ENCODE measurements at regions not wholly inside any gene's neighbourhood (a gene's known extent, or its start where the extent isn't known, plus 50 kb on each side); places are given as distances from the start of the nearest gene placed in this dataset.
"Not testable (repeated sequence)": the region's sequence is repeated elsewhere in the genome, so short reads cannot be mapped to it uniquely, and the experiment has no call there.

DNA sequence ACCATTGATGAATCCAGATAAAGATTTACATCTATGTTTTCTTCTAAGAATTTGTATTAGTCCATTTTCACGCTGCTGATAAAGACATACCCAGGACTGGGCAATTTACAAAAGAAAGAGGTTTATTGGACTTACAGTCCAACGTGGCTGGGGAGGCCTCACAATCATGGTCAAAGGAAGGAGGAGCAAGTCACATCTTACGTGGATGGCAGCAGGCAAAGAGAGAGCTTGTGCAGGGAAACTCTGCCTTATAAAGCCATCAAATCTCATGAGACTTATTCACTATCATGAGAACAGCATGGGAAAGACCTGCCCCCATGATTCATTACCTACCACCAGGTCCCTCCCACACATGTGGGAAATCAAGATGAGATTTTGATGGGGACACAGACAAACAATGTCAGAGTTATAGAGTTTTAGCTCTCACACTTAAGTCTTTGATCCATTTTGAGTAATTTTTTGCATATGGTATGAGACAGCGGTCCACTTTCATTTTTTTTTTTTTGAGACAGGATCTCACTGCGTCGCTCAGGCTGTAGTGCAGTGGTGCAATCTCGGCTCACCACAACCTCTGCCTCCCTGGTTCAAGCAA, 53.5 kb upstream of the JADE2 start:
- H3K27me3 ChIP-seq (ENCODE audit: control insufficient read depth in 1 of 2, insufficient read depth in 2 of 2, low read length in 2 of 2); H3K36me3 ChIP-seq (ENCODE audit: control insufficient read depth in 2 of 2, insufficient read depth in 2 of 2, low read length in 2 of 2); H3K27ac ChIP-seq (ENCODE audit: low read length); H3K9ac ChIP-seq (ENCODE audit: low read length in 2 of 2); H3K4me1 ChIP-seq (ENCODE audit: control insufficient read depth, insufficient read depth, low read length); H3K9me3 ChIP-seq (ENCODE audit: control insufficient read depth in 2 of 2, low read length in 2 of 2); H3K4me3 ChIP-seq (ENCODE audit: low read length in 2 of 2): not testable (repeated sequence)

DNA sequence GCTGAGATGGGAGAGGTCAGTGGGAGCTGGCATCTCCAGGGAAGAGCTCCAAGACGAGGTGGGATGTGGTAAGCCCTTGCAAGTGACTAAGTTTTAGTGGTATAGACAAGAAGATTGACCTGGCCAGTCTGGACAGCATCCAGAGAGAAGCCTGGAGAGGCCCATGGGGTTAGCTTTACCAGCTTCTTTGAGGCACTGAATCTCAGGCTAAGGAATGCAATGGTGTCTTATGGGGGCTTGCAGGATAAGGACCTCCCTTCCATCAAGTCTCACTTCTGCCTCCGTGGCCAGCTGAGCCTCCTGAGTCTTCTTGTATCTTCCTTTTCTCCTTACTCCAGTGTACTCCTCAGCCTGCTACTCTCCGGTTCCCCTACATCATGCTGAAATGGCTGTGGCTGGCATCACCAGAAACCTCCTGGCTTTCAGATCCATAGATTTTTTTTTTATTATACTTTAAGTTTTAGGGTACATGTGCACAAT, 56.5 kb upstream of the JADE2 start:
- Histone ChIP-seq H3K9ac (ENCODE audit: low read length in 2 of 2) (no peak overlapping the region), H3K36me3 (ENCODE audit: control insufficient read depth in 2 of 2, insufficient read depth in 2 of 2, low read length in 2 of 2) (no peaks in the 10 kb centered on the region), H3K4me1 (ENCODE audit: control insufficient read depth, insufficient read depth, low read length) (peaks cover 21% of the 10 kb centered on the region), H3K4me3 (ENCODE audit: low read length in 2 of 2) (no peak overlapping the region), H3K27me3 (ENCODE audit: control insufficient read depth in 1 of 2, insufficient read depth in 2 of 2, low read length in 2 of 2) (no peaks in the 10 kb centered on the region), H3K9me3 (ENCODE audit: control insufficient read depth in 2 of 2, low read length in 2 of 2) (no peaks in the 10 kb centered on the region), H3K27ac (ENCODE audit: low read length) (peak overlapping the region; percentile 24)

DNA sequence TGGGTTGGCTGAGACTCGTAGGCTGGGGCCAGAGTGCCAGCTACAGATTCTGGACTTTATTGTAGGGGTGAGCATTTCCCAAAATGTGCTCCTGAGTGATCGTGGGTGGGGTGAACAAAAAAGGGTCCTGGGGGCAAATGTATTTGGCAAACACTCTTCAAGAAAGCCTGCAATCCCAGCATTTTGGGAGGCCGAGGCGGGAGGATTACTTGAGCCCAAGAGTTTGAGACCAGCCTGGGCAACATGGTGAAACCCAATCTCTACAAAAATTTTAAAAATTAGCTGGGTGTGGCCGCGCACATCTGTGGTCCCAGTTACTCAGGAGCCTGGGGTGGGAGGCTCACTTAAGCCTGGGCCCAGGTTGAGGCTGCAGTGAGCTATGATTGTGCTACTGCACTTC, 55.5 kb upstream of the CDKN2AIPNL start:
- Histone ChIP-seq H3K36me3 (ENCODE audit: control insufficient read depth in 2 of 2, insufficient read depth in 2 of 2, low read length in 2 of 2) (no peaks in the 10 kb centered on the region), H3K27ac (ENCODE audit: low read length) (peak overlapping the region; percentile 97), H3K9me3 (ENCODE audit: control insufficient read depth in 2 of 2, low read length in 2 of 2) (no peaks in the 10 kb centered on the region), H3K27me3 (ENCODE audit: control insufficient read depth in 1 of 2, insufficient read depth in 2 of 2, low read length in 2 of 2) (no peaks in the 10 kb centered on the region), H3K4me1 (ENCODE audit: control insufficient read depth, insufficient read depth, low read length) (peaks cover 21% of the 10 kb centered on the region), H3K4me3 (ENCODE audit: low read length in 2 of 2) (peak overlapping the region; percentile 71 to 77), H3K9ac (ENCODE audit: low read length in 2 of 2) (peak overlapping the region; percentile 55 to 87)

DNA sequence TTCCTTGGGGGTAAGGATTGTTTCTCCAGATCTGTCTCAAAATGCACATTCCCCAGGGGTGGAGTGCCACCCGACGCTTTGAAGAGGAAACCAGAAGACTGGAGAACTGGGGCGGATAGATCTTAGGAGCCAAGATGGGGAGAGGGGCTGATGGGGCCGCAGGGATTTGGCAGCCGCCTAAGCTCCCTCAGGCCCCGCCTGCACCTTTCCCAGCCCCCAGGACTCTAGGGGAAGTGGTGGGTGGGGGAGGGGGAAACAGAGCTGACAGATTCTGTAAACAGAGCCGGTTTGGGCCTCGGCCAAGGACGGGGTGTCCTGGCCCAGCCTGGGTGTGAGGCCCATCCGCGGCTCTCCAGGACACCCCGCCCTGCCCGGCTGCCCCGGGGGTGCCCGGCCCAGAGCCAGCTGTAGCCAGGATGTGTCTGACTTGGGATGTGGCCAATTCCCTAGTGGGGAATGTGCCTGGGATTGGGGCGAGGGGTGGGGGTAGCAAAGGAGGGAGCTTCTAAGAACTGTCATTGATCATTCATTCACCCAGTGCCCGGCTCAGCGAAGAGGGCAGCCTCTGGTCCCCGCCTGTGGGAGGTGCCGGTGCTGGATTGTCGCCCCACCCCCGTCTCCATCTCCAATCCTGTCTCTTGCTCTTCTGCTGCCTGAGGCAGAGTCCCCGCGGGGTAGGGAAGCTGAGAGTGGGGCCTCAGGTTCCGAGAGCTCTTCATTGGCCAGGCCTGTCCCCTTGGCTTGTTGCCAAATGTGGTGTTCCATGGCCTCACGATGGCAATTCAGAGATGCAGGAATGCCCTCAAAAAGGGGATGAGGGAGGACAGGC, 54.8 kb upstream of the CDKN2AIPNL start:
- no peaks in the 10 kb centered on the region for H3K36me3 ChIP-seq (ENCODE audit: control insufficient read depth in 2 of 2, insufficient read depth in 2 of 2, low read length in 2 of 2)
- peak overlapping the region; percentile 71 to 77 for H3K4me3 ChIP-seq (ENCODE audit: low read length in 2 of 2)
- H3K4me1 ChIP-seq (ENCODE audit: control insufficient read depth, insufficient read depth, low read length): peaks cover 21% of the 10 kb centered on the region
- H3K9ac ChIP-seq (ENCODE audit: low read length in 2 of 2): peak overlapping the region; percentile 87 to 90
- H3K27ac ChIP-seq (ENCODE audit: low read length): peak overlapping the region; percentile 97
- no peaks in the 10 kb centered on the region for H3K27me3 ChIP-seq (ENCODE audit: control insufficient read depth in 1 of 2, insufficient read depth in 2 of 2, low read length in 2 of 2)
- no peaks in the 10 kb centered on the region for H3K9me3 ChIP-seq (ENCODE audit: control insufficient read depth in 2 of 2, low read length in 2 of 2)

DNA sequence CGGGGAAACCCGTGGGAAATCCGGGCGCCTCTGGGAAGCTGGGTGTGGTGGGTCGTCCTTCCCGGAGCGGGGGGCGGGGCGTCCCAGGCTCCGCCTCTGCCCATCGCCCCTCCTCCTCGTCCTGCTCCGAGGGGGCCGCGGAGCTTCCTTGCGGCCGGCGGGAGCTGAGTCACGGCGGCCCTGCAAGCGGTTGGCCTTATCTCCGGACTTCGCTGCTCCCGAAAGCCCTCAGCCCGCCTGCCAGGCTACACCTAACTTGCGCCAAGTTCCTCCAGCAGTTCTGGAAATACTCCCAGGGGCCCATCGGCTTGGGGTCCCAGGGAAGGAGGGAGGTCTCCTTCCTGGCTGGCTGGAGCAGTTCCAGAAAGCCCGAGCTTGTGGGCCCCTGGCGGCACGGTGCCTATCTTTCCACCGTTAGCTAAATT, 54.1 kb upstream of the CDKN2AIPNL start:
- H3K27me3 ChIP-seq (ENCODE audit: control insufficient read depth in 1 of 2, insufficient read depth in 2 of 2, low read length in 2 of 2): no peaks in the 10 kb centered on the region
- H3K9ac ChIP-seq (ENCODE audit: low read length in 2 of 2): peak overlapping the region; percentile 87 to 90
- peak overlapping the region; percentile 71 to 77 for H3K4me3 ChIP-seq (ENCODE audit: low read length in 2 of 2)
- no peaks in the 10 kb centered on the region for H3K36me3 ChIP-seq (ENCODE audit: control insufficient read depth in 2 of 2, insufficient read depth in 2 of 2, low read length in 2 of 2)
- peaks cover 21% of the 10 kb centered on the region for H3K4me1 ChIP-seq (ENCODE audit: control insufficient read depth, insufficient read depth, low read length)
- no peaks in the 10 kb centered on the region for H3K9me3 ChIP-seq (ENCODE audit: control insufficient read depth in 2 of 2, low read length in 2 of 2)
- H3K27ac ChIP-seq (ENCODE audit: low read length): peak overlapping the region; percentile 97

DNA sequence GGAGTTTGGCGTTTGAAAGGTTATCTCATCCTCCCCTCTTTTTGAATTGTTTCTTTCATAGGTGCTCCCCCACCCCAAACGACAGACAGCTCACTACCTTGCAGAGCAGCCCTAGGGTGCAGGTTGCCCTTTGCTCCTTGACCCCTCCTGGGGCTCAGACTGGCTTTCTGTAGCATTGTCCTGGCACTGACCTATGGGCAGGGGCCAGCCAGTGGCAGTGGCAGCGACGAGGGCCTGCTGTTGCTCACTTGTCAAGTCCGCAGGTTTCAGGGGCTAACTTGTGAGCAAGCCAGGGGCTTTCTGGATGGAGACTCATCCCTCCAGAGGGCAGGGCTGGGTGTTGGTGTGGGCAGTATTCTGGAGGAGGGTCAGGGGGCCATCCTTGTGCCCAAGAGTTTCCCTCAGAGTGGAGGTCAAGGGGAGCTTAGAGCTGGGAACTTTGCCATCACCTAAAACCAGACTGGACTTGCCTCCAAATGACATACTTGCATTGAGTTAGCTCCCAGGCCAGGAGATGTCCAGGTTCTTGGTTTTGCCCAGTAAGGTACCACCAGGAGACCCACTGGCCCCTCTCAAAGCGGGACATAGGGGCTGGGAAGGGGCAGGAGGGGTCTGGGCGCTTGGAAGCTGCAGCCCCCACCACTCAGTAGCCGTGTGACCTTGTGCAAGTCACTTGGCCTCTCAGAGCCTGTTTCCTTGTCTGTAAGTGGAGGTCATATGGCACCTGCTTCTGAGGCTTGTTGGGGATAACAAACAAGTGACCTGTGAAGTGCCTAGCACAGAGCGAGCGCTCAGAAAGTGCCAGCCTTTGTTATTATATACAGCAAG, 53.5 kb upstream of the CDKN2AIPNL start:
- Histone ChIP-seq H3K36me3 (ENCODE audit: control insufficient read depth in 2 of 2, insufficient read depth in 2 of 2, low read length in 2 of 2) (no peaks in the 10 kb centered on the region), H3K9ac (ENCODE audit: low read length in 2 of 2) (peak overlapping the region; percentile 64 to 87), H3K4me3 (ENCODE audit: low read length in 2 of 2) (peak overlapping the region; percentile 71 to 77), H3K27me3 (ENCODE audit: control insufficient read depth in 1 of 2, insufficient read depth in 2 of 2, low read length in 2 of 2) (no peaks in the 10 kb centered on the region), H3K27ac (ENCODE audit: low read length) (peak overlapping the region; percentile 97), H3K9me3 (ENCODE audit: control insufficient read depth in 2 of 2, low read length in 2 of 2) (no peaks in the 10 kb centered on the region), H3K4me1 (ENCODE audit: control insufficient read depth, insufficient read depth, low read length) (peaks cover 21% of the 10 kb centered on the region)

DNA sequence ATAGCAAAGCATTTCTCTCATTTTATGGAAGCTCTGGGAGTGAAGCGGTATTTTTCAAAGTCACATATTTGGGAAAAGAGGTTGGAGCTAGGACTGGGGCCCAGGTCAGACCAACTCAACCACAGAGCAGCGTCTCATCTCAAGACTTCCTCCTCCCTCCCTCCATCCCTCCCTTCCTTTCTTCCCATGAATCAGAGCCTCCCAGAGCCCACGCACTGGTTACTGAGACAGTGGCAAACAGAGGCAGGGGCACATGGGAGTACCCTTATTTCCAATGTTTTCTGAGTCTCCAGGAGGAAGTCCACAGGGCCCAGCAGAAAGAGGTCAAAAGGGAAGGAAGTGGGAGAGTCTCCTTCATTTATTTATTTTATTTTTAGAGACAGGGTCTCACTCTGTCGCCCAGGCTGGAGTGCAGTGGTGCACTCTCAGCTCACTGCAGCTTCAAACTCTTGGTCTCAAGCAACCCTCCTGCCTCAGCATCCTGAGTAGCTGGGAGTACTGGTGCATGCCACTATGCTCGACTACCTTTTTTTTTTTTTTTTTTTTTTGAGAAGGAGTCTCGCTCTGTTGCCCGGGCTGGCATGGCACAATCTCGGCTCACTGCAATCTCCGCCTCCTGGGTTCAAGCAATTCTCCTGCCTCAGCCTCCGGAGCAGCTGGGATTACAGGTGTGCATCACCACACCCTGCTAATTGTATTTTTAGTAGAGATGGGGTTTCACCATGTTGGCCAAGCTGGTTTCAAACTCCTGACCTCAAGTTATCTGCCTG, 52.5 kb upstream of the CDKN2AIPNL start:
- no peaks in the 10 kb centered on the region for H3K27me3 ChIP-seq (ENCODE audit: control insufficient read depth in 1 of 2, insufficient read depth in 2 of 2, low read length in 2 of 2)
- no peak overlapping the region for H3K27ac ChIP-seq (ENCODE audit: low read length)
- no peak overlapping the region for H3K9ac ChIP-seq (ENCODE audit: low read length in 2 of 2)
- H3K9me3 ChIP-seq (ENCODE audit: control insufficient read depth in 2 of 2, low read length in 2 of 2): no peaks in the 10 kb centered on the region
- H3K36me3 ChIP-seq (ENCODE audit: control insufficient read depth in 2 of 2, insufficient read depth in 2 of 2, low read length in 2 of 2): no peaks in the 10 kb centered on the region
- no peak overlapping the region for H3K4me3 ChIP-seq (ENCODE audit: low read length in 2 of 2)
- H3K4me1 ChIP-seq (ENCODE audit: control insufficient read depth, insufficient read depth, low read length): peaks cover 21% of the 10 kb centered on the region

DNA sequence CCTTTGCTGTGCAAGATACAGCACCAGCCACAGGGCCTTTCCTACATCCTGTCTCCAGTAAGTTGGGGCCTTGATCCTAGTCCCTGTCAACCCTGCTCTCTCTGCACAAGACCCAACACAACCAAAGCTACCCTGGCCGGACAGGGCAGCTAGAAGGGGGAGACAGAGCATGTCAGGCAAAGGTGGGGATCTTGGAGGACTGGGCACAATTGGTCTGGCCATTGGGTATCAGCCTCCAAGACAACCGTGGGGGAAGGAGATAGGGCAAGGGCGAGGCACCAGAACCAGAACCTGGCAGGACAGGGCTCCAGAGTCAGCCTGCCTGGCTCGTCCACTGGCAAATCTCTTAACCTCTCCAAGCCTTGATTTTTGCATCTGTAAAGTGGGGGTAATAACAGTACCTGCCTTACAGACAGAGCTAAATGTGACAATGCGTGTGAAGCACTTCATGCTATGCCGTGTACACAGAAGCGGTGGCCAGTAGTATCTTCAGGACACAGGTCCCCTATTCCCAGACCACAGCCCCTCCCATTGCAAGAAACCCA, 51.6 kb upstream of the CDKN2AIPNL start:
- no peak overlapping the region for H3K27ac ChIP-seq (ENCODE audit: low read length)
- H3K9me3 ChIP-seq (ENCODE audit: control insufficient read depth in 2 of 2, low read length in 2 of 2): no peaks in the 10 kb centered on the region
- no peak overlapping the region for H3K4me3 ChIP-seq (ENCODE audit: low read length in 2 of 2)
- H3K4me1 ChIP-seq (ENCODE audit: control insufficient read depth, insufficient read depth, low read length): peaks cover 25% of the 10 kb centered on the region
- H3K36me3 ChIP-seq (ENCODE audit: control insufficient read depth in 2 of 2, insufficient read depth in 2 of 2, low read length in 2 of 2): no peaks in the 10 kb centered on the region
- H3K27me3 ChIP-seq (ENCODE audit: control insufficient read depth in 1 of 2, insufficient read depth in 2 of 2, low read length in 2 of 2): no peaks in the 10 kb centered on the region
- no peak overlapping the region for H3K9ac ChIP-seq (ENCODE audit: low read length in 2 of 2)

DNA sequence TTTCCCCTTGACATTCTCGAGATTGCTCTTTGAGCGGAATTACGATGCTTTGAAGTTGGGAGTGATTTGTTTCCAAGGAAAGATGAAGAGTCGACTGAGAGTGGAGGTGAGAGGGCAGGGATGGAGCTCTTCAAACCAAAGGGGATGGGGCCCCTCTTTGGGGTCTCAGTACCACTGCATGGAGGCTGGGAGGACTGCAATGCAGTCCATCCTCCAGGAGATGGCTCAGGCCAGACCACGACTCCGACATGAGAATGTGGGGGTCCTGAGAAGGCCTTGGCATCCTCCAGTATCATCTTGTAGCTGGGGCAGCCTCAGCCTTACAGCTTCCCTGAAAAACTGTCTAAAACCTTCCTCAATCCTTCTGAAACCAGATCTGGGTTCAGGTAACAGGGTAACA, 51.1 kb upstream of the CDKN2AIPNL start:
- no peaks in the 10 kb centered on the region for H3K9me3 ChIP-seq (ENCODE audit: control insufficient read depth in 2 of 2, low read length in 2 of 2)
- peaks cover 30% of the 10 kb centered on the region for H3K4me1 ChIP-seq (ENCODE audit: control insufficient read depth, insufficient read depth, low read length)
- H3K27me3 ChIP-seq (ENCODE audit: control insufficient read depth in 1 of 2, insufficient read depth in 2 of 2, low read length in 2 of 2): no peaks in the 10 kb centered on the region
- no peak overlapping the region for H3K9ac ChIP-seq (ENCODE audit: low read length in 2 of 2)
- no peak overlapping the region for H3K27ac ChIP-seq (ENCODE audit: low read length)
- no peak overlapping the region for H3K4me3 ChIP-seq (ENCODE audit: low read length in 2 of 2)
- H3K36me3 ChIP-seq (ENCODE audit: control insufficient read depth in 2 of 2, insufficient read depth in 2 of 2, low read length in 2 of 2): no peaks in the 10 kb centered on the region

DNA sequence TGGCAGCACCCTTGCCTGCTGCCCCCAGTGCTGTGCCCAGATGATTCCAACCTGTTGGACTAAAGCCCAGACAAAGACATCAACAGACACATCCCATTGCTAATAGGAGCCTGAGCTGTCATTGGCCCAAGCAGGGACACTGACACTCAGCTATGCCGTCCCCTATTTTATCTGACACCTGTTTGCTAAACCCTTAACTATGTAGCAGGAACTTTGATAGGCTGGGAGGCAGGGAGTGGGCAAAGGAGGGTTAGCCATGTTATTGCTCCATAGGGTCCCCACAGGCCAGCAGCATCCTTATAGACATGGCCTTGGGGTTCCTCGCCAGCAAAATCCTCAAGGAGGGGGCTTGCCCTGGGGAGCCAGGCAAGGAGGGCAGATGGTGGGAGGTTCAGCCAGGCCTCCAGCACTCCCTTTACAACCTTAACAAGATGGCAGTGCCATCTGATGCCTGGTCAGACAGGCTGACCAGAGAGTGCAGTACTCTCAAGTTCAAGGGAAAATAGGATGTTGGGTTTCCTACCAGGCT, 50.4 kb upstream of the CDKN2AIPNL start:
- no peaks in the 10 kb centered on the region for H3K36me3 ChIP-seq (ENCODE audit: control insufficient read depth in 2 of 2, insufficient read depth in 2 of 2, low read length in 2 of 2)
- H3K9ac ChIP-seq (ENCODE audit: low read length in 2 of 2): no peak overlapping the region
- H3K4me3 ChIP-seq (ENCODE audit: low read length in 2 of 2): no peak overlapping the region
- no peak overlapping the region for H3K27ac ChIP-seq (ENCODE audit: low read length)
- H3K4me1 ChIP-seq (ENCODE audit: control insufficient read depth, insufficient read depth, low read length): peaks cover 32% of the 10 kb centered on the region
- H3K27me3 ChIP-seq (ENCODE audit: control insufficient read depth in 1 of 2, insufficient read depth in 2 of 2, low read length in 2 of 2): no peaks in the 10 kb centered on the region
- H3K9me3 ChIP-seq (ENCODE audit: control insufficient read depth in 2 of 2, low read length in 2 of 2): no peaks in the 10 kb centered on the region
